Activated T-cell treated with anti-CD3 and anti-CD28 coated beads for 48 hours (primary cell): ENCODE measurements at regions not wholly inside any gene's neighbourhood (a gene's known extent, or its start where the extent isn't known, plus 50 kb on each side); places are given as distances from the start of the nearest gene placed in this dataset.
"Not testable (repeated sequence)": the region's sequence is repeated elsewhere in the genome, so short reads cannot be mapped to it uniquely, and the experiment has no call there.

Experiments
- DNase-seq: peaks from one replicate; pipeline ENCODE4 v3.0.0-alpha.2; 2020; ENCODE audit warnings: low read depth

DNA sequence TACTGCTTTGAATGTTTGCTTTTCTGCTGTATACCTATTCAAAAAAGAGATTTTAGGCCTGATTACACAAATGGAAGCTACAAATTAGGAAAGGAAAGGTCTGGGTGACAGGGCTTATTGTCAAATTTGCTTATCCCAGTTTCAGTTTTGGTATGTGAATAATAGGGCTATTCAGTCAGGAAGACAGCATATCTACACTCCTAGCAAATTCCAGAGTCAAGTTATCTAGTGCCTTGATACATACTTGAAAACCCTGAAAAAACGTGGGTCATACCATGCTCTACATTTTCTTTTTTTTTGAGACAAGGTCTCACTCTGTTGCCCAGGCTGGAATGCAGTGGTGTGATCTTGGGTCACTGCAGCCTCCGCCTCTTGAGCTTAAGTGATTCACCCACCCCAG, 59.2 kb upstream of the CCDC180 start:
- DNase-seq = not testable (repeated sequence)

GRCh38 chr9:97243606-97244005, 63.9 kb upstream of the CCDC180 start:
- DNase-seq = no peak

DNA sequence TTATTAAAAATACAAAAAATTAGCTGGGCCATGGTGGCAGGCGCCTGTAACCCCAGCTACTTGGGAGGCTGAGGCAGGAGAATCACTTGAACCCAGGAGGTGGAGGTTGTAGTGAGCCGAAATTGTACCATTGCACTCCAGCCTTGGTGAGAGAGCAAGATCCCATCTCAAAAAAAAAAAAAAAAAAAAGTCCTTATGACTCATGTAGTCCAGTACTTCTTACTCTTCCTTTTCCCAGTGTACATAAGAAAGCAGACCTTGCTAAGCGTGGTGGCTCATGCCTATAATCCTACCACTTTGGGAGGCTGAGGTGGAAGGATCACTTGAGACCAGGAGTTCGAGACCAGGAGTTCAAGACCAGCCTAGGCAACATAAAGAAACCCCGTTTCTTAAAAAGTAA, 66.0 kb upstream of the CCDC180 start:
- DNase-seq = not testable (repeated sequence)

DNA sequence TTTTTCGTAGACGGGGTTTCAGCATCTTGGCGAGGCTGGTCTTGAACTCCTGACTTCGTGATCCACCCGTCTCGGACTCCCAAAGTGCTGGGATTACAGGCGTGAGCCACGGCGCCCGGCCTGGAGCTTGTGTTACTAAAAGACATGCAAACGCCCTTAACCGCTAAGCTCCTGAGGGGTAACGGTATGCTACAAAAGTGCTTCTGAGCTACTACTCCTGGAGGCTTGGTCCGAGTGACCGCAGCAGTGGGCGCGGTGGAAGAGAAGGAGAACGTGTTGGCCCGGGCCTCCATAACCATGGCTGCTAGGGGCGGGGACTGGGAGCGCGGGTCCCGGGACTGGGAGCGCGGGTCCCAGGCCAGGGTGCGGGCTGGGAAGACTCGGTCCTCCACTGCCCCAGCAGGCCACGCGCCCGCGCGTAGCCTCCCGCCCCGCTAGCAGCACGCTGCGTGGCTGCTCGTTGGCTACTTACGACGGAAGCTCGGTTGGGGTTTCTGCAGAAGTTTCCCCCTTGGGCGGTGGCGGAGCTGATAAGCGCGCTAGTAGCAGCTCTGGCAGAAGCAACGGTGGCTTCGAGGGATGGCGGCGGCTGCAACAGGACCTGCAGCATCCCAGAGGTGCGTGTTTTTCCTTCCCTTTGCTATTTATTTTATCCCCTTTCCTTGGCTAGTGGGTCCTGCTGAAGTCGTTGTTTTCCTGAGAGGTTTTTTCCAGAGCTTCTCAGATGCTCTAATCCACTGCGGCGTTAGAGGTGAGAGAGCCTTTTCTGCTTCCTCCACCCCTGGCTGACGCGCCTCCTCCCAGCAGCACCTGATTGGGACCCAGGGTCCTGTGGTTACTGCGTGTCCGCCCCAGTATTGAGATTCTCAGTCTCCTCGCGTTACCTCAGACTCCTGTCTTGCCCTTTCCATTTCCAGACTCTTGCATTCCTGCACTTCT, 69.2 kb upstream of the CCDC180 start:
- DNase-seq = peak; percentile 74

DNA sequence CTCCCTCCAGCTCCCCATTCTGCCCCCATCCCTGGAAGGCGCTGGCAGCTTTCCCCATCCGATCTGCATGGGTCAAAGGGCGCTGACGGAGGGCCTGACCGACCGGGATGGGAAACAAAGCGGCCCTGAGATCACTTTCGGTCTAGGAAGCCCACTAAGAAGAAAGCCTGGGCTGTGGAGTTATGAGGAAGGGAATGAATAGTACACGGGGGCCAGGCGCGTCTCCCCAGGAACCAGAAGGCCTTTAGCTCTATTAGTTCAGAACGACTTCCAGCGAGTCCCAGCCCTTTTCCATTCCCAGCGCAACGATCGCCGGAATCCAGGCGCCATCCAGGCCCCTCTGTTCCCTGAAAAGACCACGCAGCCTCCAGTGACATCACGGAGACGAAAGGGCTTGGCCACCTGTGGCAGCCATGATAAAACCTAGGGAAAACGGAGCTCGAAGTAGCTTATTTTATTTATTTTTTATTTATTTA, 70.1 kb upstream of the CCDC180 start:
- DNase-seq = no peak

DNA sequence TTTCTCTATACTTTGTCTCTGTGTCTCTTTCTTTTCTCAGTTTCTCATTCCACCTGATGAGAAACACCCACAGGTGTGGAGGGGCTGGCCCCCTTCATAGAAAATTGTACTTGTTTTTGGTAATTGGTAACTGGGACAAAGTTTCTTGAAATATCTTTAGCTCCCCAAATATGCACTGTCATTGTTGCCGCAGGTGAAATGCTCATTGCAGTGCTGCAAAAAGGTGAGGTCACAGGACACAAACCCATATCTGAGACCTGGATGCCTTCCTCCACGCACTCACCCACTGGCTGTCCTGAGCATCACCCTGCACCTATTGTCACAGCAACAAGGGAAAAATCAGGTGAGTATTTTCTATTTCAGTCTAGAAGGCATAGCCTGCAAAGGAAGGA, 74.5 kb upstream of the CCDC180 start:
- DNase-seq = not testable (repeated sequence)

DNA sequence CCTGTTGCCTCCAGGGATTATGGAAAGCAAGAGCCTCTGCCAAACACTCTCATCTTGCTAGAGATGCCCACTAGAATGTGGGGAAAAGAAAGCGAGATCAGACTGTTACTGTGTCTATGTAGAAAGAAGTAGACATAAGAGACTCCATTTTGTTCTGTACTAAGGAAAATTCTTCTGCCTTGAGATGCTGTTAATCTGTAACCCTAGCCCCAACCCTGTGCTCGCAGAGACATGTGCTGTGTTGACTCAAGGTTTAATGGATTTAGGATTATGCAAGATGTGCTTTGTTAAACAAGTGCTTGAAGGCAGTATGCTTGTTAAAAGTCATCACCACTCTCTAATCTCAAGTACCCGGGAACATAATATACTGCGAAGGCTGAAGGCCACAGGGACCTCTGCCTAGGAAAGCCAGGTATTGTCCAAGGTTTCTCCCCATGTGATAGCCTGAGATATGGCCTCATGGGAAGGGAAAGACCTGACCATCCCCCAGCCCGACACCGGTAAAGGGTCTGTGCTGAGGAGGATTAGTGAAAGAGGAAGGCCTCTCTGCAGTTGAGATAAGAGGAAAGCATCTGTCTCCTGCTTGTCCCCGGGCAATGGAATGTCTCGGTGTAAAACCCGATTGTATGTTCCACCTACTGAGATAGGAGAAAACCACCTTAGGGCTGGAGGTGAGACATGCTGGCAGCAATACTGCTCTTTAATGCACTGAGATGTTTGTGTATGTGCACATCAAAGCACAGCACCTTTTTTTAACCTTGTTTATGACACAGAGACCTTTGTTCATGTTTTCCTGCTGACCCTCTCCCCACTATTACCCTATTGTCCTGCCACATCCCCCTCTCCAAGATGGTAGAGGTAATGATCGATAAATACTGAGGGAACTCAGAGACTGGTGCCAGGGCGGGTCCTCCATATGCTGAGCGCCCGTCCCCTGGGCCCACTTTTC, 75.1 kb upstream of the CCDC180 start:
- DNase-seq = not testable (repeated sequence)

DNA sequence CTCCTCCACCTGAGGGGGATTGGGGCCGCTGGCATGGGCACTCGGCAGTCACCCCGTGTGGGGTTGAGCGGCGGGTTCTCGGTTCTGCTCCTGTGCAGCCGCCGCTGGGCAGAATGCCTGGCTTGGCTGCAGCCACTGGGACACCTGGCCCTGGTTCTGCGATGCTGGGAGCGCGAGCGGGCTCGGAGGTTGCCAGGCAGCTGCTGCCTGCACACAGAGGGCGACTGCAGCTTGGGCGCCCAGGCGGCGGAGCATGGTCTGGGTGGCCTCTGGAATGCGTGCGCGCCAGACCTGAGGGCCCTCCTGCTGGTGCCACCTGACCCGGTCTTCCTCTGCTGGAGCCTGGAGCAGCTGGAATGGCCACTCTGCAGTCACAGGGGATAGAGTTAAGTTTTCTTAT, 85.1 kb upstream of the CCDC180 start:
- not testable (repeated sequence) for DNase-seq

DNA sequence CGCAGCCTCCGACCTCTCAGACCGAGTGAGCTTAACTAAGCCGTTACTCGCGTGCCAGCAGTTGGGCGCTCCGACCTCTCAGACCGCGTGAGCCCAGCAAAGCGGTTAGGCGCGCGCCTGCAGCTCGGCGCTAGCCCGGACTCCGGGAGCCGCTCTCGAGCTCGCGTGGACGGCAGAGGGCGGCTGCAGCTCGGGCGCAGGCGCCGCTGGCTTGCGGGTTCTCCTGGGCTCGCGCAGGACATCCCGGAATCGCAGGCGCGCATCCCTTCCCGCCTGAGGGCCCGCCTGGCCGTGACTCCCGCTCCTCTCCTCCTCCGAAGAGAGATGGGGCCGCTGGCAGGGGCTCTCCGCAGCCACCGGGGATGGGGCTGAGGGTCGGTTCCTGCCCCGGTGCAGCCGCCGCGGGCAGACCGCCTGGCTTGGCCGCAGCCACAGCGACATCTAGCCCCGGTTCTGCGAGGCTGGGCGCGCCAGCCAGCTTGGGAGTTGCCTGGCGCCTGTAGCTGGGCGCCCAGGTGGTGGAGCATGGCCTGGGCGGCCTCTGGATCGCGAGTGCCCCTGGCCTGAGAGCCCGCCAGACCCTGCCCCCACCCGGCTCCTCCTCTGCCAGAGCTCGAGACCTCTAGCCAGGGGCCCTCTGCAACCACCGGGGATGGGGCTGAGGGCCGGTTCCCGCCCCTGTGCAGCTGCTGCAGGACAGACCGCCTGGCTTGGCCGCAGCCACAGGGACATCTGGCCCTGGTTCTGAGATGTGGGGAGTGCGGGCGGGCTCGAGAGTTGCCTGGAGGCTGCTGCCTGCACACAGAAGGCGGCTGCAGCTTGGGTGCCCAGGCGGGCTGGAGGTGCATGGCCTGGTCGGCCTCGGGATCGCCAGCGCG, 85.7 kb upstream of the CCDC180 start:
- DNase-seq = peak; percentile 45

DNA sequence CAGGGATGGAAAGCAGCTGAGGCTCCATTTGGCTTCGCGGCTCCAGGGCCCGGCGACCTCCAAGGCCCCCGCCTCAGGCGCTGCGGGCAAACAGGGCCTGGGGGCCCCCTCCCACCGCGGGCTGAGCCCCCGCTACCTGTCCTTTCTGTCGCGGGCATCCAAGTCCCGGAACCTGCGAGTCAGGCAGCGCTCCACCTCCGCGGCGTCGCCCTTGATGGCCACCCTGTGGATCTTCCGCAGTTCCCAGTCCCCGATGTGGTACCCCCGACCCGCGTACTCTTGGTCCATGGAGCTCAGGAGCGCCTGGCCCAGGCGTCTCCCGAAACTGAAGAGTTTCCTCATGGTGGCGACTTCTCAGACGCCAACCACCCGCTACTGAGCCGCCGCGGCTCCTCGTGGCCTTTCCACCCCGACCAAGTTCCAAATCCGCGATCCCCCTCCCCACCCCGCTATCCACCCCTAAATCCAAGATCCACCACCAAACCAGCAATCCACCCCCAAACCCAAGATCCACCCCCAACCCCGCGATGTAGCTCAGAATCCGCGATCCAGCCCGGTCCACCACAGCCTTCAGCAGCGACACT, 86.5 kb upstream of the CCDC180 start:
- no peak for DNase-seq

DNA sequence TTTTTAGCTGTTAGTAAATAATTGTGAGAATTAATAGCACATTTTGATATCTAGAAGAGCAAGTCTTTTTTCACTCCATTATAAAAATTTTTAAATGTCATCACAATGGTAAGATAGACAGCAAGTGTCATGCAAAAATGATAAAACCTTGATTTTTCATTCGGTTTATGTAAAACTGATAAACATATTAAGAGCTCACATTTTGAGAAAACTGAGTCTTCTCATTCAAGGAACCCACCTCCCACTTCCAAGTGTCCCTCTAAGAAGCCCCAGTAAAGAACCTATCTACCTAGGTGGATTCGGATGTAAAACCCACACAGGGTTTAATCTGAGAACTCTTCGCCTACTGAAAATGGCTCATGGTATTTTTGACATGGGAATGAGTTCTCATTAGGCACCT, 87.1 kb upstream of the CCDC180 start:
- DNase-seq = not testable (repeated sequence)

DNA sequence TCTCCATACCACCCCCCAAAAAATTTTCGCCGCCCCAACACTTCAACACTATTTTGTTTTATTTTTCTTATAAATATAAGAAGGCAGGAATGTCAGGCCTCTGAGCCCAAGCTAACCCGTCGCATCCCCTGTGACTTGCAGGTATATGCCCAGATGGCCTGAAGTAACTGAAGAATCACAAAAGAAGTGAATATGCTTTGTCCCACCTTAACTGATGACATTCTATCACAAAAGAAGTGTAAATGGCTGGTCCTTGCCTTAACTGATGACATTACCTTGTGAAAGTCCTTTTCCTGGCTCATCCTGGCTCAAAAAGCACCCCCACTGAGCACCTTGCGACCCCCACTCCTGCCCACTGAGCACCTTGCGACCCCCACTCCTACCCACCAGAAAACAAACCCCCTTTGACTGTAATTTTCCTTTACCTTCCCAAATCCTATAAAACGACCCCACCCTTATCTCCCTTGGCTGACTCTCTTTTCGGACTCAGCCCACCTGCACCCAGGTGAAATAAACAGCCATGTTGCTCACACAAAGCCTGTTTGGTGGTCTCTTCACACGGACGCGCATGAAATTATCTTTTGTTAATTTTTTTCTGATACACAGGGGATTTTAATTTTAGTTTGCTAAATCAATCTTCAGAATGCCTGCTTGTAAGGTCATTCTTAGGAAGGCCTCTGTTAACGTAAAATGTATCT, 87.9 kb upstream of the CCDC180 start:
- not testable (repeated sequence) for DNase-seq

- not testable (repeated sequence) for DNase-seq
Measured at GRCh38 chr9:97215127-97215526, 92.3 kb upstream of the CCDC180 start.

DNA sequence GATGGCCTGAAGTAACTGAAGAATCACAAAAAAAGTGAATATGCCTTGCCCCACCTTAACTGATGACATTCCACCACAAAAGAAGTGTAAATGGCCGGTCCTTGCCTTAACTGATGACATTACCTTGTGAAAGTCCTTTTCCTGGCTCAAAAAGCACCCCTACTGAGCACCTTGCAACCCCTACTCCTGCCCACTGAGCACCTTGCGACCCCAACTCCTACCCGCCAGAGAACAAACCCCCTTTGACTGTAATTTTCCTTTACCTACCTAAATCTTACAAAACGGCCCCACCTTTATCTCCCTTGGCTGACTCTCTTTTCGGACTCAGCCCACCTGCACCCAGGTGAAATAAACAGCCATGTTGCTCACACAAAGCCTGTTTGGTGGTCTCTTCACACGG, 92.9 kb upstream of the CCDC180 start:
- DNase-seq = not testable (repeated sequence)

- DNase-seq = not testable (repeated sequence)
Measured at GRCh38 chr9:97199683-97200082, 107.8 kb upstream of the CCDC180 start.

DNA sequence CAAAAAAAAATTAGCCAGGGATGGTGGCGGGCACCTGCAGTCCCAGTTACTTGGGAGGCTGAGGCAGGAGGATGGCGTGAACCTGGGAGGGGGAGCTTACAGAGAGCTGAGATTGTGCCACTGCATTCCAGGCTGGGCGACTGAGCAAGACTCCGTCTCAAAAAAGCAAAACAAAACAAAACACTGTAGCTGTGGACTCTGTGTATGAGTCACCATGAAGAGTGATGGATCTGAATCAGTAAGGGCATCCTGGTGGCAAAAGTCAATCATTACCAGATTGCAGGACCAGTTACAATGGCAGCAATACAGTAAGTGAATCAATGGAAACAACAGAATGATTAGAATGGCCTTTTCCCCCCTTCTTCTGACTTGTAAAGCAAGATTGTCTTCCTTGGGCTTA, 113.7 kb upstream of the CCDC180 start:
- DNase-seq = not testable (repeated sequence)

GRCh38 chr9:97188545-97188944, 118.9 kb upstream of the CCDC180 start:
- no peak for DNase-seq

DNA sequence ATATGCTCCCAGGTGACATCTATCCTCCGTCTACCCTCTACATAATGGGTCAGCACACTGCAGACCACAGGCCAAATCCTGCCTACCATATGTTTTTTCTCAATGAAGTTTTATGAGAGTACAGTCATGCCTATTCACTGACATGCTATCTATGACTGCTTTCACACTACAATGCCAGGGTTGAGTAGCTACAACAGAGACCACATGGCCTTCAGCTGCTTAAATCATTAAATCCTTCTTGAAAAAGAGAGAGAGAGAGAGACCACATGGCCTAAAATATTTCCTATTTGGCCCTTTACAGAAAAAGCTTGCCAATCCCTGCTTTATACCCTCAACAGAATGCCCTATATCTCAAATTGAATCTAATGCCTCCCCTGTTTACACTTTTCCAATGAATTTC, 119.8 kb upstream of the CCDC180 start:
- DNase-seq = not testable (repeated sequence)

GRCh38 chr9:97186493-97186892, 121.0 kb upstream of the CCDC180 start:
- DNase-seq = no peak

DNA sequence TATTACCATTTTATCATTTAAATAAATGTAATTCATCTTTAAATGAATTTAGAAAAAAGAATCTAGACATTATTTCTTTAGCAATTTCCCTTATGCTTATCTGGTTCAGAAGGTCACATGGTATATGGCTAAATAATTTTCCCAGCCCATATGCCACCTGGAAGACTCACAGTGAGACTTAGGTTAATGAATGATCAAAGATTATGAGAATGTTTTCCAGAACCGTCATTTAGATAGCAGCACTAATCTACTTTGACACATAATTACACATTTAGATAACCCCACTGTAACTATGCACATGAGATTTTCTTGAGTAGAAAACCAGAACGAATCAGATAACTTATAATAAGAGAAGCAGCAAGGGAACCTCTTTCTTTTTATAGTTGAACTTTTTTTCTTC, 124.9 kb upstream of the CCDC180 start:
- not testable (repeated sequence) for DNase-seq
